Stomach (tissue), 8 donors: ENCODE measurements at regions not wholly inside any gene's neighbourhood (a gene's known extent, or its start where the extent isn't known, plus 50 kb on each side); places are given as distances from the start of the nearest gene placed in this dataset.

Experiments used
- DNase-seq, 2 donors: peaks; one replicate each; pipeline versions ENCODE4 v3.0.0 to v3.0.0-alpha.2; 2013 to 2019
- H3K27ac ChIP-seq, 5 donors: fragments of 200-600 bp in 4 of 5; sonication (generic) in 4 of 5; one replicate each; pipeline ENCODE4 v1.5.1; 2013 to 2019; ENCODE audit warnings: mild to moderate bottlenecking in 1 of 5, moderate library complexity in 1 of 5
- H3K27me3 ChIP-seq, 3 donors: fragments of 200-600 bp; sonication (generic); one replicate each; pipeline ENCODE4 v1.5.1; 2017 to 2019; ENCODE audit warnings: mixed run types in 1 of 3
- H3K36me3 ChIP-seq, 4 donors: fragments of 200-600 bp; sonication (generic); 1 replicate in 3 of 4; 2 replicates in 1 of 4; pipeline ENCODE4 v1.5.1; 2016 to 2019
- H3K4me1 ChIP-seq, 4 donors: fragments of 200-600 bp; sonication (generic); one replicate each; pipeline ENCODE4 v1.5.1; 2016 to 2019
- H3K4me3 ChIP-seq, 4 donors: fragments of 200-600 bp; sonication (generic) in 3 of 4; one replicate each; pipeline ENCODE4 v1.5.1; 2016 to 2019; ENCODE audit warnings: mild to moderate bottlenecking in 1 of 4
- H3K9me3 ChIP-seq, 4 donors: fragments of 200-600 bp; sonication (generic); one replicate each; pipeline ENCODE4 v1.5.1; 2016 to 2019
- EP300 ChIP-seq: sonication (generic); formaldehyde crosslinking; IDR thresholded peaks from one replicate; pipeline ENCODE4 v1.6.1; 2017; ENCODE audit warnings: antibody characterized with exemption
- POLR2A ChIP-seq, 4 donors: fragments of 450-650 bp; IDR thresholded peaks; one replicate each; pipeline ENCODE4 v1.6.1; 2016; ENCODE audit warnings: antibody characterized with exemption in 4 of 4, control low read depth in 2 of 4, mild to moderate bottlenecking in 1 of 4, moderate library complexity in 1 of 4
- POLR2AphosphoS5 ChIP-seq, 3 donors: sonication (generic); formaldehyde crosslinking; IDR thresholded peaks; one replicate each; pipeline ENCODE4 v1.6.1; 2016; ENCODE audit warnings: antibody characterized with exemption in 3 of 3
- WGBS, 5 donors: extraction: QIAGEN DNeasy Blood & Tissue Kit in 3 of 5; methylation state at CpG; one replicate each; pipeline versions ENCODE4 v1.1.5 to v1.1.7; 2013 to 2018; 5-methylcytosine and 5-hydroxymethylcytosine counted together
- intact Hi-C: fragments of 100-400 bp; cut with DNase I; formaldehyde crosslinking; loops from one replicate; pipeline ENCODE4 v1.15.1; 2023; ENCODE audit warnings: low total_unique reads
- TF ChIP-seq, protein P1 (sequence below), 7 experiments: fragments of 450-650 bp in 4 of 7; fragments of 200-600 bp in 3 of 7; sonication (generic) in 3 of 7; IDR thresholded peaks; one replicate each; pipeline ENCODE4 v1.5.1; 2016 to 2019; ENCODE audit warnings: antibody characterized with exemption in 7 of 7, control low read depth in 2 of 7, mild to moderate bottlenecking in 1 of 7
- donor health status: healthy with polysubstance abuse.
- donor health status: Bipolar disorder and iron deficiency.
- donor health status: healthy.

- Histone ChIP-seq H3K9me3 (no peaks in the 10 kb centered on the region), H3K4me1 (peaks cover 0 to 11% (median 4%) of the 10 kb centered on the region in 4 donors), H3K27ac (no peak overlapping the region), H3K27me3 (no peaks in the 10 kb centered on the region), H3K4me3 (no peak overlapping the region), H3K36me3 (no peaks in the 10 kb centered on the region)
- TF ChIP-seq, protein P1, sequence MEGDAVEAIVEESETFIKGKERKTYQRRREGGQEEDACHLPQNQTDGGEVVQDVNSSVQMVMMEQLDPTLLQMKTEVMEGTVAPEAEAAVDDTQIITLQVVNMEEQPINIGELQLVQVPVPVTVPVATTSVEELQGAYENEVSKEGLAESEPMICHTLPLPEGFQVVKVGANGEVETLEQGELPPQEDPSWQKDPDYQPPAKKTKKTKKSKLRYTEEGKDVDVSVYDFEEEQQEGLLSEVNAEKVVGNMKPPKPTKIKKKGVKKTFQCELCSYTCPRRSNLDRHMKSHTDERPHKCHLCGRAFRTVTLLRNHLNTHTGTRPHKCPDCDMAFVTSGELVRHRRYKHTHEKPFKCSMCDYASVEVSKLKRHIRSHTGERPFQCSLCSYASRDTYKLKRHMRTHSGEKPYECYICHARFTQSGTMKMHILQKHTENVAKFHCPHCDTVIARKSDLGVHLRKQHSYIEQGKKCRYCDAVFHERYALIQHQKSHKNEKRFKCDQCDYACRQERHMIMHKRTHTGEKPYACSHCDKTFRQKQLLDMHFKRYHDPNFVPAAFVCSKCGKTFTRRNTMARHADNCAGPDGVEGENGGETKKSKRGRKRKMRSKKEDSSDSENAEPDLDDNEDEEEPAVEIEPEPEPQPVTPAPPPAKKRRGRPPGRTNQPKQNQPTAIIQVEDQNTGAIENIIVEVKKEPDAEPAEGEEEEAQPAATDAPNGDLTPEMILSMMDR (IDR thresholded peaks at IDR 0.05) = no peak
- no peak for TF ChIP-seq POLR2AphosphoS5 (IDR thresholded peaks at IDR 0.05)
- TF ChIP-seq POLR2A (IDR thresholded peaks at IDR 0.05) = no peak
- no peak for TF ChIP-seq EP300
- intact Hi-C loops = no loop called here
- DNase-seq = no peak
- 84 to 92% (median 88%) methylated on average over 4 of the region's 4 CpGs for WGBS, 5 donors
Observed at GRCh38 chr1:221456918-221457317, 285.0 kb downstream of the DUSP10 start.

- H3K4me3 ChIP-seq = no peak overlapping the region
- H3K4me1 ChIP-seq = peaks cover 0 to 11% (median 4%) of the 10 kb centered on the region in 4 donors
- intact Hi-C loops = no loop called here
- 63 to 78% (median 71%) methylated on average over 7 of the region's 7 CpGs for WGBS, 5 donors
- DNase-seq = peak in 1 of 2 donors; percentile 73
- H3K27me3 ChIP-seq = no peaks in the 10 kb centered on the region
- H3K36me3 ChIP-seq = no peaks in the 10 kb centered on the region
- TF ChIP-seq, protein P1 (IDR thresholded peaks at IDR 0.05) = no peak
- TF ChIP-seq POLR2AphosphoS5 (IDR thresholded peaks at IDR 0.05) = no peak
- no peak for TF ChIP-seq POLR2A (IDR thresholded peaks at IDR 0.05)
- TF ChIP-seq EP300 = no peak
- peak overlapping the region in 1 of 5 donors; percentile 66 for H3K27ac ChIP-seq
- H3K9me3 ChIP-seq = no peaks in the 10 kb centered on the region
Observed at GRCh38 chr1:221457685-221458446, 284.0 kb downstream of the DUSP10 start.

- WGBS, 5 donors = 51 to 72% (median 69%) methylated on average over 5 of the region's 5 CpGs
- no peaks in the 10 kb centered on the region for H3K36me3 ChIP-seq
- peak in 1 of 2 donors; percentile 81 for DNase-seq
- H3K27ac ChIP-seq = peak overlapping the region in 1 of 5 donors; percentile 66
- H3K4me3 ChIP-seq = no peak overlapping the region
- peaks cover 0 to 11% (median 4%) of the 10 kb centered on the region in 4 donors for H3K4me1 ChIP-seq
- H3K27me3 ChIP-seq = no peaks in the 10 kb centered on the region
- no peaks in the 10 kb centered on the region for H3K9me3 ChIP-seq
- intact Hi-C loops = no loop called here
- TF ChIP-seq EP300 = no peak
- TF ChIP-seq, protein P1 (IDR thresholded peaks at IDR 0.05) = no peak
- peak in 2 of 3 donors; percentile 14 to 32 for TF ChIP-seq POLR2AphosphoS5 (IDR thresholded peaks at IDR 0.05)
- no peak for TF ChIP-seq POLR2A (IDR thresholded peaks at IDR 0.05)
Observed at GRCh38 chr1:221458447-221459156, 283.3 kb downstream of the DUSP10 start.

GRCh38 chr1:221459558-221459957 lies 282.3 kb downstream of the DUSP10 start:
- intact Hi-C loops = no loop called here
- TF ChIP-seq EP300 (no peak), POLR2AphosphoS5 (IDR thresholded peaks at IDR 0.05) (no peak), POLR2A (IDR thresholded peaks at IDR 0.05) (no peak)
- TF ChIP-seq, protein P1 (IDR thresholded peaks at IDR 0.05) = no peak
- WGBS, 5 donors = 30 to 63% (median 55%) methylated on average over 1 of the region's 1 CpG

More at GRCh38 chr1:221459558-221459957, 282.3 kb downstream of the DUSP10 start:
- Histone ChIP-seq H3K36me3 (no peaks in the 10 kb centered on the region), H3K4me1 (peaks cover 0 to 11% (median 4%) of the 10 kb centered on the region in 4 donors), H3K27ac (no peak overlapping the region), H3K9me3 (no peaks in the 10 kb centered on the region), H3K4me3 (no peak overlapping the region), H3K27me3 (no peaks in the 10 kb centered on the region)
- no peak for DNase-seq
